Fibroblast of the aortic adventitia (primary cell): ENCODE measurements at regions not wholly inside any gene's neighbourhood (a gene's known extent, or its start where the extent isn't known, plus 50 kb on each side); places are given as distances from the start of the nearest gene placed in this dataset.

Source experiments
- DNase-seq: peaks from one replicate; pipeline ENCODE4 v3.0.0-alpha.2; 2010; ENCODE audit warnings: low read depth
- H3K4me3 ChIP-seq: 2 replicates; pipeline ENCODE4 v1.5.1; 2011; ENCODE audit warnings: low read depth, mild to moderate bottlenecking, control low read depth, low read length, moderate library complexity
- CTCF ChIP-seq: IDR thresholded peaks from 2 replicates; pipeline ENCODE4 v1.5.1; 2011; ENCODE audit warnings: mild to moderate bottlenecking, low read length, control low read depth, inconsistent platforms; ENCODE audit not compliant: insufficient read depth

- no peak for DNase-seq
- no peak for TF ChIP-seq CTCF
- no peak overlapping the region for H3K4me3 ChIP-seq
Measured at GRCh38 chr22:47329727-47330650, 567.5 kb downstream of the TBC1D22A start.

GRCh38 chr22:47328550-47329243 lies 566.2 kb downstream of the TBC1D22A start:
- no peak for TF ChIP-seq CTCF
- DNase-seq, result peak; percentile 96
- H3K4me3 ChIP-seq, result no peak overlapping the region

GRCh38 chr22:47327241-47327640 lies 564.8 kb downstream of the TBC1D22A start:
- no peak for DNase-seq
- H3K4me3 ChIP-seq, result no peak overlapping the region
- TF ChIP-seq CTCF, result no peak

GRCh38 chr22:47325249-47325648 lies 562.8 kb downstream of the TBC1D22A start:
- H3K4me3 ChIP-seq, result no peak overlapping the region
- no peak for DNase-seq
- no peak for TF ChIP-seq CTCF

GRCh38 chr22:47324435-47324990 lies 562.1 kb downstream of the TBC1D22A start:
- H3K4me3 ChIP-seq, result no peak overlapping the region
- TF ChIP-seq CTCF, result no peak
- DNase-seq, result no peak

GRCh38 chr22:47323518-47323917 lies 561.1 kb downstream of the TBC1D22A start:
- no peak overlapping the region for H3K4me3 ChIP-seq
- no peak for DNase-seq
- no peak for TF ChIP-seq CTCF
